Neuronal stem cell (in vitro differentiated cells): ENCODE measurements at regions not wholly inside any gene's neighbourhood (a gene's known extent, or its start where the extent isn't known, plus 50 kb on each side); places are given as distances from the start of the nearest gene placed in this dataset.

Experiments
- DNase-seq: peaks from one replicate; pipeline ENCODE4 v3.0.0-alpha.2; 2013; ENCODE audit warnings: low spot score
- H2AFZ ChIP-seq: one replicate; pipeline ENCODE4 v1.6.1; 2013; ENCODE audit warnings: mild to moderate bottlenecking, low read length, inconsistent platforms
- H2AK5ac ChIP-seq: 2 replicates; pipeline ENCODE4 v1.6.1; 2013; ENCODE audit warnings: low read depth, mild to moderate bottlenecking, inconsistent platforms, low read length, moderate library complexity, mixed read lengths
- H2BK120ac ChIP-seq: 2 replicates; pipeline ENCODE4 v1.6.1; 2013; ENCODE audit warnings: low read depth, mild to moderate bottlenecking, inconsistent platforms, low read length, moderate library complexity, mixed read lengths
- H2BK12ac ChIP-seq: one replicate; pipeline ENCODE4 v1.6.1; 2013; ENCODE audit warnings: low read length, inconsistent platforms
- H2BK15ac ChIP-seq: 2 replicates; pipeline ENCODE4 v1.6.1; 2013; ENCODE audit warnings: mild to moderate bottlenecking, low read length, inconsistent platforms, mixed read lengths
- H2BK5ac ChIP-seq: one replicate; pipeline ENCODE4 v1.6.1; 2013; ENCODE audit warnings: inconsistent platforms, mild to moderate bottlenecking, low read length, moderate library complexity
- H3K14ac ChIP-seq: one replicate; pipeline ENCODE4 v1.6.1; 2013; ENCODE audit warnings: low read length, inconsistent platforms
- H3K18ac ChIP-seq: 2 replicates; pipeline ENCODE4 v1.6.1; 2013; ENCODE audit warnings: low read length, inconsistent platforms
- H3K23ac ChIP-seq: 2 replicates; pipeline ENCODE4 v1.6.1; 2013; ENCODE audit warnings: low read depth, mild to moderate bottlenecking, mixed read lengths, low read length, inconsistent platforms; ENCODE audit not compliant: poor library complexity
- H3K27ac ChIP-seq: replicated peaks from 3 replicates; pipeline ENCODE4 v1.5.1; 2013; ENCODE audit warnings: low read length, inconsistent platforms
- H3K27me3 ChIP-seq, 3 experiments: 2 replicates each; pipeline ENCODE4 v1.6.1; 2013; ENCODE audit warnings: low read length in 3 of 3, mild to moderate bottlenecking in 2 of 3, inconsistent platforms in 1 of 3, low read depth in 1 of 3, mixed read lengths in 1 of 3, moderate library complexity in 1 of 3; ENCODE audit not compliant: control insufficient read depth in 3 of 3, insufficient read depth in 3 of 3
- H3K36me3 ChIP-seq, 2 donors: replicated peaks in 1 of 2; 2 replicates each; pipeline ENCODE4 v1.6.1; 2013; ENCODE audit warnings: low read length in 2 of 2; ENCODE audit not compliant: control insufficient read depth in 2 of 2, insufficient read depth in 2 of 2
- H3K4ac ChIP-seq: 2 replicates; pipeline ENCODE4 v1.6.1; 2013; ENCODE audit warnings: inconsistent platforms, mild to moderate bottlenecking, low read length, moderate library complexity
- H3K4me1 ChIP-seq, 2 donors: 1 replicate in 1 of 2; 2 replicates in 1 of 2; pipeline ENCODE4 v1.6.1; 2013; ENCODE audit warnings: low read length in 2 of 2, low read depth in 1 of 2; ENCODE audit not compliant: control insufficient read depth in 2 of 2, insufficient read depth in 1 of 2
- H3K4me2 ChIP-seq: one replicate; pipeline ENCODE4 v1.6.1; 2013; ENCODE audit warnings: mild to moderate bottlenecking, low read length, inconsistent platforms; ENCODE audit not compliant: insufficient read depth, poor library complexity, severe bottlenecking
- H3K4me3 ChIP-seq, 2 donors: 2 replicates each; pipeline ENCODE4 v1.5.1; 2013; ENCODE audit warnings: low read length in 2 of 2, mild to moderate bottlenecking in 2 of 2, inconsistent platforms in 1 of 2, moderate library complexity in 1 of 2
- H3K79me1 ChIP-seq: one replicate; pipeline ENCODE4 v1.6.1; 2013; ENCODE audit warnings: low read depth, mild to moderate bottlenecking, inconsistent platforms, low read length, moderate library complexity
- H3K9ac ChIP-seq: one replicate; pipeline ENCODE4 v1.6.1; 2013; ENCODE audit warnings: mild to moderate bottlenecking, low read depth, low read length, inconsistent platforms; ENCODE audit not compliant: poor library complexity
- H3K9me3 ChIP-seq, 2 donors: replicated peaks in 1 of 2; 2 replicates each; pipeline versions ENCODE3 to v1.6.1; 2013; ENCODE audit warnings: low read length in 2 of 2, mild to moderate bottlenecking in 2 of 2, inconsistent platforms in 1 of 2, low read depth in 1 of 2, mixed read lengths in 1 of 2, moderate library complexity in 1 of 2; ENCODE audit not compliant: control insufficient read depth in 2 of 2, insufficient read depth in 1 of 2
- H4K8ac ChIP-seq: one replicate; pipeline ENCODE4 v1.6.1; 2013; ENCODE audit warnings: low read depth, mild to moderate bottlenecking, inconsistent platforms, low read length, moderate library complexity
- H4K91ac ChIP-seq: one replicate; pipeline ENCODE4 v1.6.1; 2013; ENCODE audit warnings: low read length, low read depth, mild to moderate bottlenecking, inconsistent platforms; ENCODE audit not compliant: poor library complexity
- WGBS, 2 donors: extraction: QIAGEN DNeasy Blood & Tissue Kit; methylation state at CpG; one replicate each; pipeline ENCODE4 v1.1.7; 2013; ENCODE audit warnings: missing lambda C conversion rate in 2 of 2, mixed read lengths in 1 of 2; ENCODE audit not compliant: insufficient read length in 2 of 2, insufficient replicate concordance in 1 of 2; ENCODE audit errors: extremely low coverage in 2 of 2; 5-methylcytosine and 5-hydroxymethylcytosine counted together

- DNase-seq, result no peak
- Histone ChIP-seq H4K91ac (no peak overlapping the region), H3K4me3 (no peak overlapping the region), H2BK15ac (no peak overlapping the region), H2AFZ (no peak overlapping the region), H3K4me2 (no peak overlapping the region), H2BK12ac (no peak overlapping the region), H3K9me3 (no peaks in the 10 kb centered on the region), H2BK120ac (no peak overlapping the region), H3K14ac (no peak overlapping the region), H4K8ac (no peak overlapping the region), H3K27ac (no peak overlapping the region), H2AK5ac (no peak overlapping the region), H3K27me3 (no peaks in the 10 kb centered on the region), H3K4ac (no peak overlapping the region), H3K4me1 (no peaks in the 10 kb centered on the region), H3K36me3 (no peaks in the 10 kb centered on the region), H3K79me1 (no peaks in the 10 kb centered on the region), H3K18ac (no peak overlapping the region), H3K23ac (no peak overlapping the region), H3K9ac (no peak overlapping the region), H2BK5ac (no peak overlapping the region)
- no CpG with 5 or more reads among the region's 2 CpGs for WGBS, 2 donors
Observed at GRCh38 chr4:162909952-162910351, 256.7 kb downstream of the NAF1 start.

DNA sequence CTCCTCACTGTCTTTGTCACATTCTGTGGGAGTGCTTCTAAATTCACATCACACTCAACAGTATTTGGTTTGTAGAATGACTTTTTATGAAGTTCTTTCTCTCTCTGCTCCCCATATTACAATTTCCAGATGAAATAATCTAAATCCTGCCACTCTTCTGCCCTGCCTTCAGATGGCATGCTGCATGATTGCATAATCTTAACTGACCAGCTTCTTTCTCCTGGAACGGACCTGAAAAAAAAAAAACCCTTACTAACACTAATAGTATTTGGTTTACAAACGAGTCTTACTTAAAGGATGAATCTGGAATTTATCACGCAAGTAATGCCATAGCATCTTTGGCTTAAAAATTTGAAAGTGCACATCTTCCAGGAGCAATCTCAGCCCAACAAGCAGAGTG, 272.3 kb downstream of the NAF1 start:
- Histone ChIP-seq H3K4me1 (no peaks in the 10 kb centered on the region), H2BK12ac (no peak overlapping the region), H2BK15ac (no peak overlapping the region), H3K27ac (no peak overlapping the region), H3K4me3 (no peak overlapping the region), H3K36me3 (no peaks in the 10 kb centered on the region), H4K91ac (no peak overlapping the region), H2BK120ac (no peak overlapping the region), H3K27me3 (no peaks in the 10 kb centered on the region), H3K9me3 (no peaks in the 10 kb centered on the region), H2AK5ac (no peak overlapping the region), H3K14ac (no peak overlapping the region), H3K4ac (no peak overlapping the region), H2BK5ac (no peak overlapping the region), H3K9ac (no peak overlapping the region), H3K79me1 (no peaks in the 10 kb centered on the region), H4K8ac (no peak overlapping the region), H2AFZ (no peak overlapping the region), H3K18ac (no peak overlapping the region), H3K4me2 (no peak overlapping the region), H3K23ac (no peak overlapping the region)
- no peak for DNase-seq
- WGBS, 2 donors, result no CpG with 5 or more reads among the region's 3 CpGs

GRCh38 chr4:162891788-162892707, 274.6 kb downstream of the NAF1 start:
- Histone ChIP-seq H3K79me1 (no peaks in the 10 kb centered on the region), H3K14ac (no peak overlapping the region), H2AK5ac (no peak overlapping the region), H2BK5ac (no peak overlapping the region), H3K36me3 (no peaks in the 10 kb centered on the region), H3K4me1 (no peaks in the 10 kb centered on the region), H3K27ac (no peak overlapping the region), H2AFZ (no peak overlapping the region), H4K91ac (no peak overlapping the region), H3K4me2 (no peak overlapping the region), H2BK15ac (no peak overlapping the region), H3K9me3 (no peaks in the 10 kb centered on the region), H3K9ac (no peak overlapping the region), H3K18ac (no peak overlapping the region), H3K4me3 (no peak overlapping the region), H3K4ac (no peak overlapping the region), H2BK12ac (no peak overlapping the region), H4K8ac (no peak overlapping the region), H2BK120ac (no peak overlapping the region), H3K23ac (no peak overlapping the region), H3K27me3 (no peaks in the 10 kb centered on the region)
- no CpG with 5 or more reads among the region's 3 CpGs for WGBS, 2 donors
- DNase-seq, result no peak

- Histone ChIP-seq H2BK15ac (no peak overlapping the region), H2BK5ac (no peak overlapping the region), H4K91ac (no peak overlapping the region), H3K18ac (no peak overlapping the region), H2AK5ac (no peak overlapping the region), H3K4me2 (no peak overlapping the region), H3K27me3 (no peaks in the 10 kb centered on the region), H2BK120ac (no peak overlapping the region), H3K9me3 (no peaks in the 10 kb centered on the region), H3K9ac (no peak overlapping the region), H3K27ac (no peak overlapping the region), H3K4ac (no peak overlapping the region), H3K79me1 (no peaks in the 10 kb centered on the region), H3K4me1 (no peaks in the 10 kb centered on the region), H2AFZ (no peak overlapping the region), H3K4me3 (no peak overlapping the region), H3K36me3 (no peaks in the 10 kb centered on the region), H3K23ac (no peak overlapping the region), H3K14ac (no peak overlapping the region), H4K8ac (no peak overlapping the region), H2BK12ac (no peak overlapping the region)
- no CpG with 5 or more reads among the region's 1 CpG for WGBS, 2 donors
- no peak for DNase-seq
Observed at GRCh38 chr4:162878096-162878495, 288.6 kb downstream of the NAF1 start.
